Type B pancreatic cell (in vitro differentiated cells): ENCODE measurements at regions not wholly inside any gene's neighbourhood (a gene's known extent, or its start where the extent isn't known, plus 50 kb on each side); places are given as distances from the start of the nearest gene placed in this dataset.

Source experiments
- DNase-seq: peaks from one replicate; pipeline ENCODE4 v3.0.0; 2021; ENCODE audit warnings: mixed read lengths; ENCODE audit not compliant: unreplicated experiment; ENCODE audit errors: extremely low spot score
- H3K27ac Mint-ChIP-seq: 2 replicates; pipeline ENCODE4 v1.8.0; 2021; ENCODE audit warnings: mild to moderate bottlenecking, mixed read lengths
- H3K27me3 Mint-ChIP-seq: 2 replicates; pipeline ENCODE4 v1.8.0; 2021; ENCODE audit warnings: mixed read lengths
- H3K36me3 Mint-ChIP-seq: 2 replicates; pipeline ENCODE4 v1.8.0; 2021; ENCODE audit warnings: mixed read lengths
- H3K4me1 Mint-ChIP-seq: one replicate; pipeline ENCODE4 v1.8.0; 2021; ENCODE audit warnings: mixed read lengths; ENCODE audit not compliant: unreplicated experiment
- H3K4me3 Mint-ChIP-seq: 2 replicates; pipeline ENCODE4 v1.8.0; 2021; ENCODE audit warnings: mild to moderate bottlenecking, mixed read lengths
- H3K9me3 Mint-ChIP-seq: 2 replicates; pipeline ENCODE4 v1.8.0; 2021; ENCODE audit warnings: mixed read lengths
- CTCF ChIP-seq: fragments of 200-600 bp; sonication (generic); conservative IDR thresholded peaks from 2 replicates; pipeline ENCODE4 v1.5.0; 2021; ENCODE audit warnings: antibody characterized with exemption, mild to moderate bottlenecking

GRCh38 chr7:10632712-10633111, 341.0 kb upstream of the PHF14 start:
- Mint-ChIP-seq H3K4me1 (peaks cover 13% of the 10 kb centered on the region), H3K4me3 (no peak overlapping the region), H3K27me3 (no peaks in the 10 kb centered on the region), H3K9me3 (no peaks in the 10 kb centered on the region), H3K27ac (no peak overlapping the region), H3K36me3 (no peaks in the 10 kb centered on the region)
- DNase-seq = no peak
- TF ChIP-seq CTCF = no peak

GRCh38 chr7:10634239-10634638, 339.4 kb upstream of the PHF14 start:
- TF ChIP-seq CTCF = no peak
- DNase-seq = no peak
- Mint-ChIP-seq H3K4me1 (peaks cover 13% of the 10 kb centered on the region), H3K27ac (no peak overlapping the region), H3K36me3 (no peaks in the 10 kb centered on the region), H3K27me3 (no peaks in the 10 kb centered on the region), H3K4me3 (no peak overlapping the region), H3K9me3 (no peaks in the 10 kb centered on the region)

GRCh38 chr7:10637991-10638390, 335.7 kb upstream of the PHF14 start:
- Mint-ChIP-seq H3K9me3 (no peaks in the 10 kb centered on the region), H3K27me3 (no peaks in the 10 kb centered on the region), H3K4me3 (no peak overlapping the region), H3K27ac (no peak overlapping the region), H3K4me1 (peaks cover 9% of the 10 kb centered on the region), H3K36me3 (no peaks in the 10 kb centered on the region)
- no peak for TF ChIP-seq CTCF
- DNase-seq = no peak

GRCh38 chr7:10643545-10643944, 330.1 kb upstream of the PHF14 start:
- Mint-ChIP-seq H3K27ac (no peak overlapping the region), H3K4me1 (no peaks in the 10 kb centered on the region), H3K4me3 (no peak overlapping the region), H3K9me3 (peaks cover 4% of the 10 kb centered on the region), H3K27me3 (no peaks in the 10 kb centered on the region), H3K36me3 (no peaks in the 10 kb centered on the region)
- no peak for TF ChIP-seq CTCF
- no peak for DNase-seq

GRCh38 chr7:10644849-10645248, 328.8 kb upstream of the PHF14 start:
- H3K27me3 Mint-ChIP-seq = no peaks in the 10 kb centered on the region
- H3K27ac Mint-ChIP-seq = no peak overlapping the region
- peaks cover 4% of the 10 kb centered on the region for H3K9me3 Mint-ChIP-seq
- DNase-seq = no peak
- TF ChIP-seq CTCF = no peak
- H3K4me1 Mint-ChIP-seq = no peaks in the 10 kb centered on the region
- no peak overlapping the region for H3K4me3 Mint-ChIP-seq
- H3K36me3 Mint-ChIP-seq = no peaks in the 10 kb centered on the region

- no peaks in the 10 kb centered on the region for H3K27me3 Mint-ChIP-seq
- H3K4me1 Mint-ChIP-seq = no peaks in the 10 kb centered on the region
- no peak overlapping the region for H3K27ac Mint-ChIP-seq
- TF ChIP-seq CTCF = no peak
- no peak overlapping the region for H3K4me3 Mint-ChIP-seq
- H3K36me3 Mint-ChIP-seq = no peaks in the 10 kb centered on the region
- DNase-seq = no peak
- peaks cover 4% of the 10 kb centered on the region for H3K9me3 Mint-ChIP-seq
Measured at GRCh38 chr7:10646194-10646593, 327.5 kb upstream of the PHF14 start.
